ENCODE measurements at regions not wholly inside any gene's neighbourhood (a gene's known extent, or its start where the extent isn't known, plus 50 kb on each side); places are given as distances from the start of the nearest gene placed in this dataset.

DNA sequence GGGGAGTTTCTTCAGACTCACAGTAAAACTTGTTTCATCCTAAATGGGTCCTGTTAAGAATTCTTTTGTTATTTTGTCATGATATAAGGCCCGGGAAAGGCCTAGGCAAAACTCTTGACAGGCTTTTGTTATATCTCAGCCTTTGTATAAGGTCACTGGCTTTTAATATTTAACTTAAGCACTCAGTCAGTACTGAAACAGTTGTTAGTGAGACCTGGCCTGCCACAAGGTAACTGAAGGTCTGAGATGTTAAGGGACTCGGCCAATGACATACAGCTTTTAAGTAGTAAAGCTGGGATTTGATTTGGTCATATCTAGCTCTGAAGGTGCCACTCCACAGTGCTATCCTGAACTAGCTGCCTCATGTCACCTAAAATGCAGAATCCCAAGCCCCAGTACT is 57.2 kb upstream of the STEAP4 start:
- TF ChIP-seq EP300 (IDR thresholded peaks at IDR 0.05) (no peak), POLR2A (IDR thresholded peaks at IDR 0.05) (no peak)
- TF ChIP-seq, protein P1, sequence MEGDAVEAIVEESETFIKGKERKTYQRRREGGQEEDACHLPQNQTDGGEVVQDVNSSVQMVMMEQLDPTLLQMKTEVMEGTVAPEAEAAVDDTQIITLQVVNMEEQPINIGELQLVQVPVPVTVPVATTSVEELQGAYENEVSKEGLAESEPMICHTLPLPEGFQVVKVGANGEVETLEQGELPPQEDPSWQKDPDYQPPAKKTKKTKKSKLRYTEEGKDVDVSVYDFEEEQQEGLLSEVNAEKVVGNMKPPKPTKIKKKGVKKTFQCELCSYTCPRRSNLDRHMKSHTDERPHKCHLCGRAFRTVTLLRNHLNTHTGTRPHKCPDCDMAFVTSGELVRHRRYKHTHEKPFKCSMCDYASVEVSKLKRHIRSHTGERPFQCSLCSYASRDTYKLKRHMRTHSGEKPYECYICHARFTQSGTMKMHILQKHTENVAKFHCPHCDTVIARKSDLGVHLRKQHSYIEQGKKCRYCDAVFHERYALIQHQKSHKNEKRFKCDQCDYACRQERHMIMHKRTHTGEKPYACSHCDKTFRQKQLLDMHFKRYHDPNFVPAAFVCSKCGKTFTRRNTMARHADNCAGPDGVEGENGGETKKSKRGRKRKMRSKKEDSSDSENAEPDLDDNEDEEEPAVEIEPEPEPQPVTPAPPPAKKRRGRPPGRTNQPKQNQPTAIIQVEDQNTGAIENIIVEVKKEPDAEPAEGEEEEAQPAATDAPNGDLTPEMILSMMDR (IDR thresholded peaks at IDR 0.05) = no peak
- H3K4me3 ChIP-seq = no peak overlapping the region
- no peaks in the 10 kb centered on the region for H3K9me3 ChIP-seq
- H3K36me3 ChIP-seq = no peaks in the 10 kb centered on the region
- WGBS, 3 donors = 82 to 92% (median 87%) methylated on average over 2 of the region's 2 CpGs
- DNase-seq = no peak
- intact Hi-C loops (cut with DNase I) = no loop called here
- no peaks in the 10 kb centered on the region for H3K4me1 ChIP-seq (ENCODE audit: insufficient read depth)
- no peaks in the 10 kb centered on the region for H3K27me3 ChIP-seq
- no peak overlapping the region for H3K27ac ChIP-seq

- Histone ChIP-seq H3K4me1 (ENCODE audit: insufficient read depth) (no peaks in the 10 kb centered on the region), H3K36me3 (no peaks in the 10 kb centered on the region), H3K27me3 (no peaks in the 10 kb centered on the region), H3K9me3 (no peaks in the 10 kb centered on the region), H3K4me3 (no peak overlapping the region), H3K27ac (no peak overlapping the region)
- no peak for DNase-seq
- no peak for TF ChIP-seq EP300 (IDR thresholded peaks at IDR 0.05)
- TF ChIP-seq, protein P1 (IDR thresholded peaks at IDR 0.05) = no peak
- TF ChIP-seq POLR2A (IDR thresholded peaks at IDR 0.05) = no peak
- intact Hi-C loops (cut with DNase I) = no loop called here
- WGBS, 3 donors = 73 to 81% (median 75%) methylated on average over 7 of the region's 7 CpGs
Observed at GRCh38 chr7:88363249-88363648, 56.6 kb upstream of the STEAP4 start.

- TF ChIP-seq POLR2A (IDR thresholded peaks at IDR 0.05) (no peak), EP300 (IDR thresholded peaks at IDR 0.05) (no peak)
- TF ChIP-seq, protein P1 (IDR thresholded peaks at IDR 0.05) = no peak
- Histone ChIP-seq H3K4me3 (no peak overlapping the region), H3K27ac (no peak overlapping the region), H3K36me3 (no peaks in the 10 kb centered on the region), H3K9me3 (no peaks in the 10 kb centered on the region), H3K27me3 (no peaks in the 10 kb centered on the region), H3K4me1 (ENCODE audit: insufficient read depth) (no peaks in the 10 kb centered on the region)
- intact Hi-C loops (cut with DNase I) = no loop called here
- no peak for DNase-seq
- WGBS, 3 donors = 46 to 56% (median 56%) methylated on average over 5 of the region's 5 CpGs
Observed at GRCh38 chr7:88361357-88361756, 54.7 kb upstream of the STEAP4 start.

DNA sequence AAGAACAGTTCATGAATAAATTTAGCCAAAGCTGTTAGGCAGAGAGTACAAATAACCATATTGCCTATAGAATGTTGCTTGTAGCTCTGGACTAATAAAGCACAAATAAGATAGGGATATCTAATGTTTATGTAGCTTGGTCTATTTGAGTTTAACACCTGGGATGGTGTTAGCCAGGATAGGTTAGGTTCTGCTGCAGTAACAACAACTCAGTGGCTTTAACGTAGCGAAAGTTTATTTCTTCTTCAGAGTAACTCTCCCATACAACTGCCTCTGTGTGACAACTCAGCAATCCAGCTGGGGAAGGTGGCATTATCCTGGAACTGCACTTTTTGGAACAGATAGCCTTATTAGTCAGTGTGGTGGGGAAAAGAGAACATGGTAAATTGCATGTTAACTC is 52.2 kb upstream of the STEAP4 start:
- no peak for TF ChIP-seq POLR2A (IDR thresholded peaks at IDR 0.05)
- TF ChIP-seq, protein P1 (IDR thresholded peaks at IDR 0.05) = no peak
- TF ChIP-seq EP300 (IDR thresholded peaks at IDR 0.05) = no peak
- 94 to 99% (median 96%) methylated on average over 2 of the region's 2 CpGs for WGBS, 3 donors
- intact Hi-C loops (cut with DNase I) = no loop called here

DNA sequence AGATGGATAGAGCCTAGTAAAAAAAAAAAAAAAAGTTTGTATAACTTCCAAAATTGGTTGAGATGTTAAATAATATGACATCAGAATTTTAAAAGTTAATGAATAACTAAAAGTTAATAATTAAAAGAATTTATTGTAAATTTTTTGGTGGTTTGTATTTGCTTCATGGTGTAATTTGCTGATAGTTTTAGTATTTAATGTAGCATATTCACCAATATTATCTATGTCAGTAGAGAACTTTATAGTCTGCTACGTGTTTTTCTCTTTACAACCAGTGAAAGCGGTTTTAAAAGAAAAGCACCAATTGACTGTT is 51.8 kb upstream of the STEAP4 start:
- Histone ChIP-seq H3K9me3 (no peaks in the 10 kb centered on the region), H3K27ac (no peak overlapping the region), H3K36me3 (no peaks in the 10 kb centered on the region), H3K4me3 (no peak overlapping the region), H3K27me3 (no peaks in the 10 kb centered on the region), H3K4me1 (ENCODE audit: insufficient read depth) (no peaks in the 10 kb centered on the region)
- intact Hi-C loops (cut with DNase I) = no loop called here
- TF ChIP-seq, protein P1 (IDR thresholded peaks at IDR 0.05) = no peak
- TF ChIP-seq POLR2A (IDR thresholded peaks at IDR 0.05) = no peak
- TF ChIP-seq EP300 (IDR thresholded peaks at IDR 0.05) = no peak
- no peak for DNase-seq
- 88 to 93% (median 90%) methylated on average over 2 of the region's 2 CpGs for WGBS, 3 donors

More for the DNA sequence above, 52.2 kb upstream of the STEAP4 start:
- Histone ChIP-seq H3K9me3 (no peaks in the 10 kb centered on the region), H3K27ac (no peak overlapping the region), H3K4me3 (no peak overlapping the region), H3K27me3 (no peaks in the 10 kb centered on the region), H3K36me3 (no peaks in the 10 kb centered on the region), H3K4me1 (ENCODE audit: insufficient read depth) (no peaks in the 10 kb centered on the region)
- DNase-seq = no peak

All from ovary (tissue), 7 donors.